Activated CD4-positive, alpha-beta T cell treated with anti-CD3 and anti-CD28 coated beads, Interleukin-2, amount 50 U/mL, for 4 hours (primary cell): ENCODE measurements at regions not wholly inside any gene's neighbourhood (a gene's known extent, or its start where the extent isn't known, plus 50 kb on each side); places are given as distances from the start of the nearest gene placed in this dataset.

ENCODE experiments used
- DNase-seq, 2 experiments: peaks; one replicate each; pipeline ENCODE4 v3.0.0-alpha.2; 2020

DNA sequence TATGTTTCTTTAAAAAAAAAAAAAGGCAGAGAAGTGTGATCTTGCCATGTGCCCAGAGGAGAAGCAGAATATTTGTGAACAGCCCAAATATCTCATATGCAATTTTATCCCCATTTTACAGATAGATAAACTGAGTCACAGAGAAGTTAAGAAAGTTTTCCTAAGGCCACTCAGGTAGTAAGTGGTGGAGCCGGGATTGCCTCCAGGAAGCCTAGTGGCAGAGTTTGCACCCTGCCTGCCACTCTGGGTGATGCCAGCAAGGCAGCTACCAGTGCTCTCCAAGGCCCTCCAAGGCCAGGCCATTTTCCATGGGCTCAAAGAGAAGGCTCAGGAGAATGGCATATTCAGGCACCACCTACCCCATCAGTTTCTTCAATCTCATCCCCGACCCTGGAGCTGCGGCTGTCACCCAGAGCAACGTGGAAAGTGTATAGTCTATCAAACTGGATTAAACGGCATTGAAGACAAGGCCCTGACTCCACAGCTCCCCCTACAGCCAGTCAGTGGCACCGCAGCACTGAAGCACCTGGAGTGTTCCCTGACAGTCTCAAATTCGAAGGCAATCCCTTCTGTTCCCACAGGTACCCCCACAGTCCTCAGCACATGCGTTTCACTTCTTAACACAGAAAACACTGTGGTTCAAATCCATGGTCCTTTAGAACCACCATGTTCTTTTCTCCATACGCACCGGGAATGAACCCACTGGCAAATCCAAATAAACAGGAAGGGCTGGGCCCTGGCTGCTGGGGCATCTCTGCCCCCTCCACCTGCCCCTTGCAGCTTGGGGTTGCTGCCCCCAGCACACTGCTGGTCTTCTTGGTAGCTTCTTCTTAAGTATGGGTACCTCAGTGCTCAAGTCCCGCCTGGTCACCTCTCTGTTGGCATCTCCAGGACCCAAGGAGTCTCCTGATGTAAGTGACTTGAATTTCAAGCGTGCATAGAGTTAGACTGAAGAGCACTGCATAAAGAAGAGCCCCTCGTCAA lies 175.3 kb downstream of the INHBB start:
- DNase-seq = no peak

- DNase-seq = no peak
These were observed 176.3 kb downstream of the INHBB start for GRCh38 chr2:120522151-120522751.

DNA sequence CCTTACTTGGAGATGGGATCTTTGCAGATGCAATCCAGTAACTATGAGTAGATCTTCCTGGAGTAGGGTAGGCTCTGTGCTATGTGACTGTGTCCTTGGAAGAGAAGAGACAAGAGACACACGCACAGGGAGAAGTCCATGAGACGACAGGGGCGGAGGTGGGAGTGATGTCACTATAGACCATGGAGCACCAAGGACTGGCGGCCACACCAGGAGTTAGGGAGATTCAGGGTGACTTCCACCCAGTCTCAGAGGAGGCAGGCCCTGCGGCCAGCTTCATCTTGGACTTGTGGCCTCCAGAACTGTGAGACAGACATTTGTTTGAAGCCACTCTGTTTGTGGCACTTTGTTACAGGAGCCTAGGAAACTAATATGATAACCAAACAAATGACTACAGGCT lies 177.8 kb downstream of the INHBB start:
- DNase-seq = no peak

GRCh38 chr2:120524174-120524573 lies 178.2 kb downstream of the INHBB start:
- DNase-seq = no peak

DNA sequence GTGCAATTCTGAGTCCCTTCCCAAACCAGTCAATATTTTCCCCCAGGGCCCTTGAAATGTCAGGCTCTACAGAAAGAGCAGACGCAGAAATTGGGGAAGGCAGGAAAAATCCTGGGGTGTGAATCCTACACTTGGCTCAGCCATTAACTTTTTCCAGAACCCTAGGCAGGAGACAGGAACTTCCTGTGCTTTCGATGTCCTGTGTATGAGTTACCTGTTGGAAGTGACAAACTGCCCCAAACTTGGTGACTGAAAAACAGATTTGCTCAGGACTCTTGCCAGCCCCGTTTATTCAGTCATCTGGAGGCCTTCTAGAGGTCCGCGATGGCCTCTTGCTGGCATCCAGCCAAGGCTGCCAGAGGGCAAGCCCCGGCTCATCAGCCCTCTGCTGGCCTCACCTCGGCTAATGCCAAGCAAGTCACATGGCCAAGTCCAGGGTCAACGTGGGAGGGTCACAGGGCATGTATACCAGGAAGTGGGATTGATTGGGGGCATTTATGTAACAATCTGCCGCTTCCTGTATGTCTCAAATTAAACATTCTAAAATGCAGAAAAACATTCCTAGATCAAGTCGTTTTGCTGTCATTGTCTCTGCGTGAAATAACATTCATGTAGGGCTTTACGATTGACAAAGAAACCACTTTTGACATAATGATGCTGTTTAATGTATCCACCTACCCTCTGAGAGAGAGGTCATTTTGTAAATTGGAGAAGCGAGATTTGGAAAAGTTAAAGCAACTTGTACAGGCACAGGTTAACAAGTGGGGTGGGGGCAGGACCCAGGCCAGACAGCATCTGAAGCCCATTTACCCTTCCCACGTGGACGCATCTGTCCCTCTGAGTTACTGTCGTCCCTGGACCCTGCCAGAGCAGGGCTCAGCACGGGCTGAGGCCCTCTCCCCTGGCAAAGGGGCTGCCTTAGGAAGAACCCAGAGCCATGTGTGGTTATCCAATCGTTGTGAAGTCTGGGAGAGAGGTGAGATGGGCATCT lies 179.4 kb downstream of the INHBB start:
- DNase-seq = no peak

- no peak for DNase-seq
These were observed 180.2 kb downstream of the INHBB start for GRCh38 chr2:120526047-120526562.

DNA sequence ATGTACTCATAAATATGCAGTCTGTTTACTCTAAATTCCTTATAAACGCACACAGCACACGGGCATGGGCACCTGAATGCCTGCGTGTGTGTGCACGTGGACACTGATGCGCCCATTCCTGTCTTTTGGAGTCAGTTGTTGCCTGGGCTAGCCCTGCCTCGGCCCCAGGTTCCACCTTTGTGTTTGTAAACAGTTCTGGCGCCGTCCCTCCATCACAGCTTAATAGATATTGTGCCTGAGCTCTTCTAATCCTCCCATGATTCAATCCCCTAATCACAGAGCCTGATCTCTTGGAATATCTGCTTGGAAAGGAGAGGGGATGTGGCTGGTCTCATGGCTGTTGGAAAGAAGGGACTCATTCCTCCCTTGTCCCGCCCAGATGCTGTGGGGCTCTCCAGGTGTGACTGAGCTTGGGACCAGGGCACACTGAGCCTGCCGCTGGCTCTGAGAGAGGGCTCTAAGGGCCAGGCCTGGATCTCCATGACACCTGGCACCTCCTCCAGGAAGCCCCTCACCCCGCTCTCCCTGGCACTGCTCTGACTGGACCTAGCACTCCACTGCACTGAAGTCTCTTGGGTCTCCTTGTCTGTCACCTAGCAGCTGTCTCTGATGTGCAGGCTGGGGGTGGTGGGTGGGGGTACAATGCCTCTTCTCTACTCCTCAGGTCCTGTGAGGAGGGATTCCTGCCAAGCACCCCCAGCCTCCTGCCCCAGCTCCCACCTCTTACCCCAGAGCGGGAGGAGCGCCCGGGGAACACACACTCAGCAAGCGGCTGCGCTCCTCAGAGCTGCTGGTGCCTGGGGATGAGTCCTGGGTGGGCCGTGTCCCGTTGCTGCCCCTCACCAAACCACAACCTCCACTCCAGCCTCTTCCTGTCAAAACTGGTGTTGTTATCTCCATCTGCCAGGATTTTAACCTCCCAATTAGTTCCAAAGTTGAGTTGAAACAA lies 181.3 kb downstream of the INHBB start:
- DNase-seq = no peak

DNA sequence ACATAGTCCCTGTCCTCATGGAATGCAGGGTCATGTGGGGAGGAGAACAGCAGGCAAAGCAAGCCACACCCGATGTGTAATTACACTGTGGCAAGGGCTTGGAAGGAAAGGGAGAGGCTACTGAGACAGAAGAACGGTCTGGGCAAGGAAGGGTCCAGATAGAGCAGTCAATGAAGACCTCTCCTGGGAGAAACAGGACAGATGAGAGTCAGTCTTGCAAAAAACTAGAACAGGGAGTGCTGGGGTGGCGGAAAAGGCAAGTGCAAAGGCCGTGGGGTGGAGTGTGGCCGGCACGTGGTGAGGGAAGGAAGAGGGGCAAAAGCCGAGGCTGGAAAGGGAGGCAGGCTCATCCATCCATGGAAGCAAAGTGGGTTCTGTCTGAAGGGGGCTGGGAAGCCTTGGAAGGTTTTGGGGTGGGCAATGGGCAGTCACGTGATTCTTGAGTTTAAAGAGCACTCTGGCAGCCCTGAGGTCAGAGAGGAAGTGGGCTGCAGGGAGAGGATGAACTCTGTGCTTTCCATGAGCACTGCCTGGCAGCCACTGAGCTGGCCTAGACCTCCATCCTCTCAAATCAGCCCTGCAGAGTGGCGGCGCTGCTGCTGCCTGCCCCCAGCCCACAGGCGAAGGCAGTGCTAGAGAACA lies 182.2 kb downstream of the INHBB start:
- no peak for DNase-seq

DNA sequence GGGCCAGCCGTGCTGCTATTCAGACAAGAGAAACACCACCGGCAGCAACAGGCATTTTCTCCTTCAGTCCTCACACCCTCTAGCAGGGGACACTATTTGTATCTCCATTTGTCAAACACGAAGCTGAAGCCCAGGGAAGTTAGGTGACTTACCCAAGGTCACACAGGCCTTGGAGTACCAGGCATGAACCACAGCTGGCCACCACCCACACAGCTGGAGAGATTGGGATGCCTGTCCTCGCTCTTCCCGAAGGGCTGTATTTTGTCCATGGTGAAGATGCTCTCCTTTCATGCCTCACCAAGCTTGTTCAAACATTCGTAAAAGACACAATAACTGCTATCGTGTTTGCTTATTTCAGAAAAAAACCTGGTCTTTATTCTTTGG lies 182.7 kb downstream of the INHBB start:
- DNase-seq = no peak

DNA sequence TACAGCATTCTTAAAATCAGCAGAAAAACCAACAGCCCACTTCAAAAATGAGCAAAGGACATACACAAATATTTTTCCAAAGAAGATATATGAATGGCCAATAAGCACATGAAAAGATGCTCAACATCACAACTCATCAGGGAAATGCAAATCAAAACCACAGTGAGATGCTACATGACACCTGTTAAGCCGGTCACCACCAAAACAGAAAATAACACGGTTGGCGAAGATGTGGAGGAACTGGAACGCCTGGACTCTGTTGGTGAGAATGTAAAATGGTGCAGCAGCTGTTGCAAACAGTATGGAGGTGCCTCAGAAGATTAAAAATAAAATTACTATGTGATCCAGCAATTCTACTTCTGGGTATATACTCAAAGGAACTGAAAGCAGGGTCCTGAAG lies 184.8 kb downstream of the INHBB start:
- no peak for DNase-seq

GRCh38 chr2:120531365-120531764 lies 185.4 kb downstream of the INHBB start:
- no peak for DNase-seq

DNA sequence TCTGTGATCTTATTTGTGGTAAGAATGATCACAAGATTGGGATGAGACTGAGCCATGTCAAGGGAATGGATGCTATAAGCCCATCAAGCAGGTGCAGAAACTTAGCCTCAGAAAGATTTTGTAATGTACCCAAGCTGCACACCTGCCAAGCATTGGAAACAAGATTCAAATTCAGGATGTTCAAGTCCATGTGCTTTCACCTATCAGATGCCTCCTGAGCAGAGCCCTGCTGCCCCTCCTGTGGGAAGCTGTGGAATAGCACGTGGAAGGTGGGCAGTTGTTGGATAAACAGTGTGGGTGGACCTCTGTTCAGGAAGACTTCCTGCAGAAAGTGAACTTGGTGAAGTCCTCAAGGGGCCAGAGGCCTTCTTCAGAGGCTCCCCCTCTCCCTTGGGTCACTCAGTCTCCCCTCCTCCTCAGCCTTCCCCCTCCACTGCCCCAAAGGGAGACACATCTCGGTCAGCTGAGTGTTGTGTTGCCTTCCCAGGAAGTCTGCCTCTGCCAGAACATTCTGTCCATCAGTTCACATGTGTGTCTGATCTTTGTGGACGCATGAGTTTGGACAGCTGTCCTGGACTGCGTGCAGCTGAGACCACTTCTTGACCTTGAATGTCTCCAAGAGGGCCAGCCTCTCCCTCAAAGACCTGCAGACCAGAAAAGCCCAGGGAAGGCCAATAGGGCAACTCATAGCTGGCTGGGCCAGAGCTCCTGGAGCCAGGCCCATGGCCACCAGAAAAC lies 186.1 kb downstream of the INHBB start:
- DNase-seq = no peak

- DNase-seq = no peak
These were observed 187.7 kb downstream of the INHBB start for GRCh38 chr2:120533625-120534024.

GRCh38 chr2:120534457-120534856 lies 188.5 kb downstream of the INHBB start:
- no peak for DNase-seq

GRCh38 chr2:120535081-120535480 lies 189.1 kb downstream of the INHBB start:
- DNase-seq = no peak

DNA sequence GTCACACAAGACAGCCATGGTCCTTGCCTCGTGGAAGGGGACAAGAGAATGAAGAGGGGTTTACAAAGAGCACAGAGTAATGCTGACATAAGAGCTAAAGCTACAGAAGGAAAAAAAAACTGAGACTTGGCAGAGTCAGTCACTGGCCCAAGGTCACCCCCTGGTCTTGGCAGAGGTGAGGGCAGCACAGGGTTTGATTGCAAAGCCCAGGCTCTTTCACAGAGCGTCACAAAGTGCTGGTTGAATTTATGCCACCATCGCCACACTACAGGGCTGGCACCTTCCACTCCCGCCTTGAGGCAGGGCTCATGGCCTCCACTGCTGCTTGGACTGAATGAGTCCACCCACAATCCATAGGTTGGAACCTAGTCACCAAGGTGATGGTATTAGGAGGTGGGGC lies 190.2 kb downstream of the INHBB start:
- no peak for DNase-seq

- DNase-seq = no peak
These were observed 192.9 kb downstream of the INHBB start for GRCh38 chr2:120538691-120539423.

GRCh38 chr2:120539424-120539936 lies 193.5 kb downstream of the INHBB start:
- DNase-seq = no peak

DNA sequence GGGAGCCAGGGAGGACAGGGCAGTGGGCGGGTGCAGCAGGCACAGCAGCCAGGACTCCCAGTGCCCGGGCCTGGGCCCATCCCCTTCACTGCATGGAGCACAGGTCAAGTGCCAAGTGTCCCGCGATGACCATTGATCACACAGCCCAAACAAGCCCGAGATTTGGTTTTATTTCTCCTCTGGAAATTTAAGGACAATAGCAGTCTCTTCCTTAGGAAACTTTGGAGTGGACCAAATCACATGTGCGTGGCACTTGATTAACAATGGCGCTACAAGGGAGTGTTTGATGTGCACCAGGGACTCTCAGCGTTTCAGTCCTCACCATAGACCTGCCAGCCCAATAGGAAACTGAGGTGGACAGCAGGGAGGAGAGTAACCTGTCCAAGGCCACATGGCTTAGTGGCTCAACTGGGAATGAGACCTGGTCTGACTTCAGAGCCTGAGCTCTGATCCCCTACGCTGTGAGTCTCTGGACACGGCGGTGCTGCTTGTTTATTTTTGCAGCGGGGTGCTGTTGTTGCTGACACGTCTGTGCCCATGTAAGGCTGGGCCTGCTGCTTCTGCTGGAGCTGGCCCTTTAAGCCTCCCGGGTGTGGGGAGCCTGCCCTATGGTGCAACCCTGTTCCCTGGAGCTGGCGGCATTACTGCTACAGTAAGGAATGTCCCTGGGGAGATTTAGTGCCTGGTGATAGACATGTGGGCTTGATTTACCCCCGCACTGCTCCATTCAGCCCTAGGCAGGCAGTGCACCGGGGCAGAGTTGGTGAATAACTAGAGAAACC lies 194.2 kb downstream of the INHBB start:
- no peak for DNase-seq
